Ovary (tissue), 3 donors: ENCODE measurements at regions not wholly inside any gene's neighbourhood (a gene's known extent, or its start where the extent isn't known, plus 50 kb on each side); places are given as distances from the start of the nearest gene placed in this dataset.

Experiments
- CTCF ChIP-seq, 3 donors: fragments of 450-650 bp in 2 of 3; fragments of 200-600 bp in 1 of 3; IDR thresholded peaks; one replicate each; pipeline versions ENCODE4 v1.5.1 to v1.8.0; 2016 to 2022; ENCODE audit warnings: antibody characterized with exemption in 3 of 3, mild to moderate bottlenecking in 1 of 3
- EP300 ChIP-seq: sonication (generic); formaldehyde crosslinking; IDR thresholded peaks from one replicate; pipeline ENCODE4 v1.6.1; 2017; ENCODE audit warnings: antibody characterized with exemption
- POLR2A ChIP-seq: fragments of 450-650 bp; IDR thresholded peaks from one replicate; pipeline ENCODE4 v1.6.1; 2017; ENCODE audit warnings: antibody characterized with exemption, mild to moderate bottlenecking, moderate library complexity
- donor health status: DM: no; HTN: no; CAD: no.

- no peak for TF ChIP-seq CTCF (IDR thresholded peaks at IDR 0.05)
- TF ChIP-seq POLR2A, result no peak
- no peak for TF ChIP-seq EP300
Observed at GRCh38 chr21:39040494-39041110, 142.6 kb downstream of the PSMG1 start.
